ENCODE measurements at regions not wholly inside any gene's neighbourhood (a gene's known extent, or its start where the extent isn't known, plus 50 kb on each side); places are given as distances from the start of the nearest gene placed in this dataset.

- Histone ChIP-seq H2AFZ (ENCODE audit: low read depth) (no peak overlapping the region), H3K9me3 (no peaks in the 10 kb centered on the region; the same call in 1 of the 2 replicates), H3K4me3 (ENCODE audit: low read depth in 2 of 2, low read length in 1 of 2) (no peak overlapping the region), H4K20me1 (ENCODE audit: insufficient read depth) (no peaks in the 10 kb centered on the region), H3K27me3 (ENCODE audit: insufficient read depth) (no peaks in the 10 kb centered on the region), H3K9ac (no peak overlapping the region), H3K27ac (ENCODE audit: low read depth in 2 of 2, low read length in 1 of 2) (no peak overlapping the region), H3K4me2 (no peak overlapping the region), H3F3A (replicated peaks; ENCODE audit: insufficient read depth) (no peaks in the 10 kb centered on the region), H3K4me1 (ENCODE audit: control insufficient read depth in 1 of 2, insufficient read depth in 2 of 2, low read depth in 1 of 2, low read length in 1 of 2) (no peaks in the 10 kb centered on the region), H3K79me2 (ENCODE audit: insufficient read depth) (no peaks in the 10 kb centered on the region), H3K9me2 (no peaks in the 10 kb centered on the region), H3K36me3 (replicated peaks in 1 of 2; ENCODE audit: control insufficient read depth in 1 of 2, insufficient read depth in 2 of 2, low read length in 1 of 2) (no peaks in the 10 kb centered on the region)
- no peak for DNase-seq
- 90% methylated on average over 4 of the region's 4 CpGs for WGBS (ENCODE audit: low lambda C conversion rate)
- no peak for TF ChIP-seq FOXJ3 (CRISPR knock-in tag; IDR thresholded peaks at IDR 0.05)
- no peak for TF ChIP-seq FOSL2 (IDR thresholded peaks at IDR 0.05; ENCODE audit: borderline replicate concordance, low read depth)
- TF ChIP-seq CHD2 (IDR thresholded peaks at IDR 0.05; ENCODE audit: low read length, partially characterized antibody), result no peak
- no peak for TF ChIP-seq MAX (IDR thresholded peaks at IDR 0.05; ENCODE audit: low read depth)
- no peak for TF ChIP-seq EP300 (IDR thresholded peaks at IDR 0.05; ENCODE audit: borderline replicate concordance in 1 of 2, low read depth in 1 of 2, low read length in 1 of 2)
- TF ChIP-seq RAD21 (IDR thresholded peaks at IDR 0.05; ENCODE audit: low read length), result no peak
- no peak for TF ChIP-seq TCF12 (IDR thresholded peaks at IDR 0.05)
- no peak for TF ChIP-seq USF1 (IDR thresholded peaks at IDR 0.05; ENCODE audit: borderline replicate concordance, low read depth)
- no peak for TF ChIP-seq GABPA (IDR thresholded peaks at IDR 0.05; ENCODE audit: low read depth)
- TF ChIP-seq USF2 (IDR thresholded peaks at IDR 0.05; ENCODE audit: borderline replicate concordance, low read depth, low read length), result no peak
- TF ChIP-seq PBX3 (IDR thresholded peaks at IDR 0.05), result no peak
- CTCF ChIA-PET, result interaction anchor here (0.8 kb wide), 1 partner anchor 9 kb away, joined by 3 read pairs; no protein-coding TSS in a partner anchor
- POLR2A ChIA-PET, result no interaction called here
Observed at GRCh38 chr10:3357737-3358136, 185.2 kb upstream of the PITRM1 start.

- Histone ChIP-seq H3K27ac (ENCODE audit: low read depth in 2 of 2, low read length in 1 of 2) (no peak overlapping the region), H3K9ac (no peak overlapping the region), H3F3A (replicated peaks; ENCODE audit: insufficient read depth) (no peaks in the 10 kb centered on the region), H3K9me2 (no peaks in the 10 kb centered on the region), H3K79me2 (ENCODE audit: insufficient read depth) (no peaks in the 10 kb centered on the region), H4K20me1 (ENCODE audit: insufficient read depth) (no peaks in the 10 kb centered on the region), H3K4me3 (ENCODE audit: low read depth in 2 of 2, low read length in 1 of 2) (no peak overlapping the region), H3K4me1 (ENCODE audit: control insufficient read depth in 1 of 2, insufficient read depth in 2 of 2, low read depth in 1 of 2, low read length in 1 of 2) (no peaks in the 10 kb centered on the region), H2AFZ (ENCODE audit: low read depth) (no peak overlapping the region), H3K36me3 (replicated peaks in 1 of 2; ENCODE audit: control insufficient read depth in 1 of 2, insufficient read depth in 2 of 2, low read length in 1 of 2) (no peaks in the 10 kb centered on the region), H3K4me2 (no peak overlapping the region), H3K9me3 (no peaks in the 10 kb centered on the region), H3K27me3 (ENCODE audit: insufficient read depth) (no peaks in the 10 kb centered on the region)
- DNase-seq, result no peak
- no peak for TF ChIP-seq TAF1 (IDR thresholded peaks at IDR 0.05; ENCODE audit: borderline replicate concordance, low read depth, low read length)
- no peak for TF ChIP-seq EP300 (IDR thresholded peaks at IDR 0.05; ENCODE audit: borderline replicate concordance in 1 of 2, low read depth in 1 of 2, low read length in 1 of 2)
- no peak for TF ChIP-seq MXI1 (IDR thresholded peaks at IDR 0.05; ENCODE audit: low read depth, low read length)
- POLR2A ChIA-PET, result no interaction called here
- WGBS (ENCODE audit: low lambda C conversion rate), result 86% methylated on average over 9 of the region's 9 CpGs
- CTCF ChIA-PET, result no interaction called here
Observed at GRCh38 chr10:3355536-3355935, 183.0 kb upstream of the PITRM1 start.

Measured in SK-N-SH (cell line).